Neural cell (in vitro differentiated cells): ENCODE measurements at regions not wholly inside any gene's neighbourhood (a gene's known extent, or its start where the extent isn't known, plus 50 kb on each side); places are given as distances from the start of the nearest gene placed in this dataset.

Experiments used
- H2AFZ ChIP-seq: fragments of 200-600, 300-800 bp; sonication (generic), shearing (Covaris generic); 2 replicates; pipeline ENCODE4 v1.6.0; 2014; ENCODE audit warnings: low read depth, mild to moderate bottlenecking, antibody characterized with exemption, low read length, moderate library complexity
- H3F3A ChIP-seq: fragments of 200-600 bp; shearing (Covaris generic); 2 replicates; pipeline ENCODE4 v1.6.1; 2016; ENCODE audit warnings: mild to moderate bottlenecking, moderate library complexity, mixed read lengths, antibody characterized with exemption, low read length; ENCODE audit not compliant: insufficient read depth, poor library complexity, severe bottlenecking
- H3K27ac ChIP-seq: fragments of 200-600, 300-800 bp; sonication (generic), shearing (Covaris generic); 2 replicates; pipeline ENCODE4 v1.5.1; 2014; ENCODE audit warnings: mild to moderate bottlenecking, low read length, moderate library complexity
- H3K27me3 ChIP-seq: fragments of 300-800, 200-600 bp; sonication (generic), shearing (Covaris generic); 2 replicates; pipeline ENCODE4 v1.6.0; 2014; ENCODE audit warnings: mild to moderate bottlenecking, low read depth, low read length, moderate library complexity; ENCODE audit not compliant: insufficient read depth
- H3K36me3 ChIP-seq: fragments of 300-800, 200-600 bp; sonication (generic), shearing (Covaris generic); 2 replicates; pipeline ENCODE4 v1.5.1; 2014; ENCODE audit warnings: mild to moderate bottlenecking, antibody characterized with exemption, low read length, moderate library complexity; ENCODE audit not compliant: insufficient read depth
- H3K4me2 ChIP-seq: fragments of 300-800, 200-600 bp; sonication (generic), shearing (Covaris generic); 2 replicates; pipeline ENCODE4 v1.6.0; 2014; ENCODE audit warnings: mild to moderate bottlenecking, low read length
- H3K4me3 ChIP-seq: fragments of 300-800, 200-600 bp; sonication (generic), shearing (Covaris generic); 2 replicates; pipeline ENCODE4 v1.5.1; 2014; ENCODE audit warnings: mild to moderate bottlenecking, low read length, moderate library complexity
- H3K79me2 ChIP-seq: fragments of 200-600 bp; shearing (Covaris generic); replicated peaks from 2 replicates; pipeline ENCODE4 v1.6.0; 2014; ENCODE audit warnings: mild to moderate bottlenecking, low read length, moderate library complexity; ENCODE audit not compliant: insufficient read depth
- H3K9ac ChIP-seq: fragments of 300-800, 200-600 bp; sonication (generic), shearing (Covaris generic); 2 replicates; pipeline ENCODE4 v1.6.1; 2016; ENCODE audit warnings: mild to moderate bottlenecking, low read length, mixed read lengths
- H3K9me2 ChIP-seq: fragments of 200-600 bp; shearing (Covaris generic); 2 replicates; pipeline ENCODE4 v1.6.1; 2016; ENCODE audit warnings: mild to moderate bottlenecking, low read length, mixed read lengths; ENCODE audit not compliant: insufficient read depth
- H3K9me3 ChIP-seq: fragments of 200-600, 300-800 bp; sonication (generic), shearing (Covaris generic); 2 replicates; pipeline ENCODE4 v1.6.1; 2016; ENCODE audit warnings: mild to moderate bottlenecking, mixed run types, low read length, moderate library complexity, mixed read lengths
- H4K20me1 ChIP-seq: fragments of 200-600 bp; shearing (Covaris generic); 2 replicates; pipeline ENCODE4 v1.6.1; 2016; ENCODE audit warnings: mild to moderate bottlenecking, mixed run types; ENCODE audit not compliant: insufficient read depth
- CTCF ChIP-seq: fragments of 450-650 bp; IDR thresholded peaks from 2 replicates; pipeline ENCODE4 v1.5.1; 2014; ENCODE audit warnings: antibody characterized with exemption, mild to moderate bottlenecking, moderate library complexity; ENCODE audit not compliant: poor library complexity, severe bottlenecking
- EP300 ChIP-seq: fragments of 450-650 bp; conservative IDR thresholded peaks from 2 replicates; pipeline ENCODE4 v1.6.1; 2014; ENCODE audit warnings: antibody characterized with exemption, mild to moderate bottlenecking, moderate library complexity; ENCODE audit not compliant: poor library complexity, severe bottlenecking
- EZH2 ChIP-seq: fragments of 200-600, 300-800 bp; shearing (Covaris generic), sonication (generic); IDR thresholded peaks from 2 replicates; pipeline ENCODE4 v1.6.1; 2014; ENCODE audit warnings: antibody characterized with exemption, low read length, borderline replicate concordance, mild to moderate bottlenecking; ENCODE audit not compliant: insufficient read depth, poor library complexity, severe bottlenecking
- MXI1 ChIP-seq: fragments of 450-650 bp; conservative IDR thresholded peaks from 2 replicates; pipeline ENCODE4 v1.6.1; 2014; ENCODE audit warnings: antibody characterized with exemption, mild to moderate bottlenecking; ENCODE audit not compliant: poor library complexity, severe bottlenecking
- POLR2AphosphoS5 ChIP-seq: IDR thresholded peaks from 2 replicates; pipeline ENCODE4 v1.6.1; 2012
- RAD21 ChIP-seq: fragments of 450-650 bp; conservative IDR thresholded peaks from 2 replicates; pipeline ENCODE4 v1.6.1; 2014; ENCODE audit warnings: antibody characterized with exemption, mild to moderate bottlenecking, moderate library complexity
- REST ChIP-seq: IDR thresholded peaks from 2 replicates; pipeline ENCODE4 v1.6.1; 2012; ENCODE audit warnings: borderline replicate concordance
- SMC3 ChIP-seq: fragments of 450-650 bp; conservative IDR thresholded peaks from 2 replicates; pipeline ENCODE4 v1.6.1; 2014; ENCODE audit warnings: antibody characterized with exemption, mild to moderate bottlenecking, moderate library complexity; ENCODE audit not compliant: poor library complexity
- TAF1 ChIP-seq: IDR thresholded peaks from 2 replicates; pipeline ENCODE4 v1.6.1; 2012; ENCODE audit warnings: low read depth

GRCh38 chr3:76021376-76021775, 236.0 kb upstream of the ZNF717 start:
- Histone ChIP-seq H2AFZ (no peak overlapping the region), H3K4me3 (no peak overlapping the region), H3K9ac (no peak overlapping the region), H3K27me3 (no peaks in the 10 kb centered on the region), H3K9me3 (no peaks in the 10 kb centered on the region), H4K20me1 (no peaks in the 10 kb centered on the region), H3K27ac (no peak overlapping the region), H3K79me2 (no peaks in the 10 kb centered on the region), H3K9me2 (no peaks in the 10 kb centered on the region), H3F3A (no peaks in the 10 kb centered on the region), H3K36me3 (no peaks in the 10 kb centered on the region), H3K4me2 (no peak overlapping the region)
- TF ChIP-seq EP300 (no peak), RAD21 (no peak), TAF1 (no peak), POLR2AphosphoS5 (no peak), SMC3 (no peak), REST (no peak), CTCF (no peak), MXI1 (no peak), EZH2 (no peak)

GRCh38 chr3:76024640-76025039, 239.3 kb upstream of the ZNF717 start:
- H3K9me3 ChIP-seq = no peaks in the 10 kb centered on the region
- no peak overlapping the region for H3K4me3 ChIP-seq
- no peak overlapping the region for H3K4me2 ChIP-seq
- H4K20me1 ChIP-seq = no peaks in the 10 kb centered on the region
- peak; percentile 71 for TF ChIP-seq CTCF
- peak; percentile 81 for TF ChIP-seq RAD21
- peak; percentile 79 for TF ChIP-seq SMC3
- TF ChIP-seq POLR2AphosphoS5 = no peak
- no peak overlapping the region for H3K9ac ChIP-seq
- no peaks in the 10 kb centered on the region for H3K9me2 ChIP-seq
- no peaks in the 10 kb centered on the region for H3F3A ChIP-seq
- no peak overlapping the region for H3K27ac ChIP-seq
- H3K79me2 ChIP-seq = no peaks in the 10 kb centered on the region
- no peaks in the 10 kb centered on the region for H3K27me3 ChIP-seq
- H3K36me3 ChIP-seq = no peaks in the 10 kb centered on the region
- H2AFZ ChIP-seq = no peak overlapping the region
